Loucy (cell line): ENCODE measurements at regions not wholly inside any gene's neighbourhood (a gene's known extent, or its start where the extent isn't known, plus 50 kb on each side); places are given as distances from the start of the nearest gene placed in this dataset.

ENCODE experiments used
- H2AFZ ChIP-seq: fragments of 200-600 bp; sonication (generic); 2 replicates; pipeline ENCODE4 v1.6.0; 2016; ENCODE audit warnings: antibody characterized with exemption, mild to moderate bottlenecking, low read length, moderate library complexity
- H3F3A ChIP-seq: fragments of 200-600 bp; 2 replicates; pipeline ENCODE4 v1.6.0; 2016; ENCODE audit warnings: antibody characterized with exemption, low read depth, mild to moderate bottlenecking
- H3K27me3 ChIP-seq: fragments of 200-600 bp; sonication (generic); 2 replicates; pipeline ENCODE4 v1.6.1; 2014; ENCODE audit warnings: low read length, mild to moderate bottlenecking; ENCODE audit not compliant: insufficient read depth, poor library complexity, severe bottlenecking
- H3K36me3 ChIP-seq: fragments of 200-600 bp; sonication (generic); 2 replicates; pipeline ENCODE4 v1.6.1; 2016; ENCODE audit warnings: low read length; ENCODE audit not compliant: insufficient read depth
- H3K4me1 ChIP-seq: fragments of 200-600 bp; sonication (generic); 2 replicates; pipeline ENCODE4 v1.5.1; 2014; ENCODE audit warnings: low read length, mild to moderate bottlenecking; ENCODE audit not compliant: insufficient read depth, poor library complexity, severe bottlenecking
- H3K4me2 ChIP-seq: fragments of 200-600 bp; sonication (generic); 2 replicates; pipeline ENCODE4 v1.6.0; 2014; ENCODE audit warnings: antibody characterized with exemption, low read length, low read depth, mild to moderate bottlenecking; ENCODE audit not compliant: poor library complexity, severe bottlenecking
- H3K4me3 ChIP-seq: fragments of 200-600 bp; sonication (generic); 2 replicates; pipeline ENCODE4 v1.5.1; 2014; ENCODE audit warnings: low read length, mild to moderate bottlenecking, mixed read lengths; ENCODE audit not compliant: poor library complexity, severe bottlenecking
- H3K79me2 ChIP-seq: fragments of 200-600 bp; sonication (generic); 2 replicates; pipeline ENCODE4 v1.6.1; 2014; ENCODE audit warnings: low read length; ENCODE audit not compliant: insufficient read depth
- H3K9ac ChIP-seq: fragments of 200-600 bp; sonication (generic); 2 replicates; pipeline ENCODE4 v1.6.0; 2014; ENCODE audit warnings: mild to moderate bottlenecking, low read depth, low read length, moderate library complexity; ENCODE audit not compliant: poor library complexity, severe bottlenecking
- H3K9me2 ChIP-seq: fragments of 200-600 bp; sonication (generic); replicated peaks from 2 replicates; pipeline ENCODE4 v1.6.1; 2016; ENCODE audit warnings: low read depth, low read length, mixed read lengths
- H3K9me3 ChIP-seq: fragments of 200-600 bp; sonication (generic); 2 replicates; pipeline ENCODE4 v1.6.1; 2014; ENCODE audit warnings: mild to moderate bottlenecking, antibody characterized with exemption, low read length, low read depth; ENCODE audit not compliant: insufficient read depth
- H4K20me1 ChIP-seq: fragments of 200-600 bp; sonication (generic); 2 replicates; pipeline ENCODE4 v1.6.0; 2014; ENCODE audit warnings: antibody characterized with exemption, low read length, mild to moderate bottlenecking; ENCODE audit not compliant: insufficient read depth, poor library complexity, severe bottlenecking
- CTCF ChIP-seq: fragments of 200-600 bp; sonication (generic); conservative IDR thresholded peaks from 2 replicates; pipeline ENCODE4 v1.5.1; 2014; ENCODE audit warnings: mild to moderate bottlenecking, antibody characterized with exemption, low read length
- EZH2phosphoT487 ChIP-seq: fragments of 200-600 bp; IDR thresholded peaks from 2 replicates; pipeline ENCODE4 v1.6.1; 2018; ENCODE audit warnings: antibody characterized with exemption, mild to moderate bottlenecking, moderate library complexity, borderline replicate concordance

GRCh38 chr9:89716559-89716958 lies 111.7 kb downstream of the GADD45G start:
- Histone ChIP-seq H3K9me2 (no peaks in the 10 kb centered on the region), H3K4me2 (no peak overlapping the region)

GRCh38 chr9:89718176-89718575 lies 113.4 kb downstream of the GADD45G start:
- Histone ChIP-seq H3K9ac (no peak overlapping the region), H4K20me1 (no peaks in the 10 kb centered on the region), H3F3A (no peaks in the 10 kb centered on the region), H3K4me1 (peaks cover 3% of the 10 kb centered on the region), H3K9me2 (no peaks in the 10 kb centered on the region), H3K4me2 (no peak overlapping the region), H3K9me3 (no peaks in the 10 kb centered on the region), H3K27me3 (no peaks in the 10 kb centered on the region), H2AFZ (no peak overlapping the region), H3K79me2 (no peaks in the 10 kb centered on the region), H3K36me3 (no peaks in the 10 kb centered on the region), H3K4me3 (no peak overlapping the region)
- no peak for TF ChIP-seq EZH2phosphoT487
- TF ChIP-seq CTCF = no peak

More at GRCh38 chr9:89716559-89716958, 111.7 kb downstream of the GADD45G start:
- Histone ChIP-seq H3K36me3 (no peaks in the 10 kb centered on the region), H3F3A (no peaks in the 10 kb centered on the region), H3K79me2 (no peaks in the 10 kb centered on the region), H3K27me3 (no peaks in the 10 kb centered on the region), H3K4me3 (no peak overlapping the region), H3K4me1 (peaks cover 3% of the 10 kb centered on the region), H2AFZ (no peak overlapping the region), H3K9me3 (no peaks in the 10 kb centered on the region), H3K9ac (no peak overlapping the region), H4K20me1 (no peaks in the 10 kb centered on the region)
- TF ChIP-seq CTCF (no peak), EZH2phosphoT487 (no peak)

GRCh38 chr9:89718651-89719050 lies 113.8 kb downstream of the GADD45G start:
- Histone ChIP-seq H3K9me3 (no peaks in the 10 kb centered on the region), H3K4me2 (no peak overlapping the region), H3K9ac (no peak overlapping the region), H3K79me2 (no peaks in the 10 kb centered on the region), H3K9me2 (no peaks in the 10 kb centered on the region), H3K4me1 (peaks cover 3% of the 10 kb centered on the region), H3K36me3 (no peaks in the 10 kb centered on the region), H3K4me3 (no peak overlapping the region), H2AFZ (no peak overlapping the region), H3F3A (no peaks in the 10 kb centered on the region), H3K27me3 (no peaks in the 10 kb centered on the region), H4K20me1 (no peaks in the 10 kb centered on the region)
- TF ChIP-seq CTCF (no peak), EZH2phosphoT487 (no peak)
